ENCODE measurements at regions not wholly inside any gene's neighbourhood (a gene's known extent, or its start where the extent isn't known, plus 50 kb on each side); places are given as distances from the start of the nearest gene placed in this dataset.
"Not testable (repeated sequence)": the region's sequence is repeated elsewhere in the genome, so short reads cannot be mapped to it uniquely, and the experiment has no call there.

- H3K9me3 Mint-ChIP-seq: no peaks in the 10 kb centered on the region
- H3K4me3 Mint-ChIP-seq: no peak overlapping the region
- H3K36me3 Mint-ChIP-seq (ENCODE audit: low read depth): no peaks in the 10 kb centered on the region
- H3K4me1 Mint-ChIP-seq: no peaks in the 10 kb centered on the region
- DNase-seq: no peak
- H3K27me3 Mint-ChIP-seq: no peaks in the 10 kb centered on the region
- intact Hi-C loops (cut with micrococcal nuclease): no loop called here
- H3K27ac Mint-ChIP-seq: no peak overlapping the region
Measured at GRCh38 chr9:22916148-22916547, 469.5 kb downstream of the DMRTA1 start.

GRCh38 chr9:22919423-22919822 is 472.8 kb downstream of the DMRTA1 start:
- no peaks in the 10 kb centered on the region for H3K4me1 Mint-ChIP-seq

GRCh38 chr9:22921742-22922141 is 475.1 kb downstream of the DMRTA1 start:
- no peak for DNase-seq
- Mint-ChIP-seq H3K36me3 (ENCODE audit: low read depth) (no peaks in the 10 kb centered on the region), H3K27me3 (no peaks in the 10 kb centered on the region), H3K4me3 (no peak overlapping the region), H3K9me3 (no peaks in the 10 kb centered on the region), H3K27ac (no peak overlapping the region), H3K4me1 (no peaks in the 10 kb centered on the region)
- intact Hi-C loops (cut with micrococcal nuclease): no loop called here

More at GRCh38 chr9:22919423-22919822, 472.8 kb downstream of the DMRTA1 start:
- H3K27ac Mint-ChIP-seq: no peak overlapping the region
- DNase-seq: no peak
- intact Hi-C loops (cut with micrococcal nuclease): no loop called here
- H3K36me3 Mint-ChIP-seq (ENCODE audit: low read depth): no peaks in the 10 kb centered on the region
- H3K27me3 Mint-ChIP-seq: no peaks in the 10 kb centered on the region
- H3K9me3 Mint-ChIP-seq: no peaks in the 10 kb centered on the region
- H3K4me3 Mint-ChIP-seq: no peak overlapping the region

GRCh38 chr9:22922222-22922621 is 475.6 kb downstream of the DMRTA1 start:
- no peaks in the 10 kb centered on the region for H3K27me3 Mint-ChIP-seq
- H3K27ac Mint-ChIP-seq: no peak overlapping the region
- H3K4me3 Mint-ChIP-seq: no peak overlapping the region
- H3K4me1 Mint-ChIP-seq: no peaks in the 10 kb centered on the region
- intact Hi-C loops (cut with micrococcal nuclease): no loop called here
- no peaks in the 10 kb centered on the region for H3K36me3 Mint-ChIP-seq (ENCODE audit: low read depth)
- H3K9me3 Mint-ChIP-seq: no peaks in the 10 kb centered on the region
- no peak for DNase-seq

GRCh38 chr9:22954550-22954949 is 507.9 kb downstream of the DMRTA1 start:
- Mint-ChIP-seq H3K9me3 (peaks cover 5% of the 10 kb centered on the region), H3K27ac (no peak overlapping the region), H3K4me1 (no peaks in the 10 kb centered on the region), H3K36me3 (ENCODE audit: low read depth) (no peaks in the 10 kb centered on the region), H3K4me3 (no peak overlapping the region), H3K27me3 (no peaks in the 10 kb centered on the region)
- intact Hi-C loops (cut with micrococcal nuclease): no loop called here
- no peak for DNase-seq

- Mint-ChIP-seq H3K4me1 (no peaks in the 10 kb centered on the region), H3K27ac (no peak overlapping the region), H3K27me3 (no peaks in the 10 kb centered on the region), H3K4me3 (no peak overlapping the region), H3K9me3 (peaks cover 5% of the 10 kb centered on the region), H3K36me3 (ENCODE audit: low read depth) (no peaks in the 10 kb centered on the region)
- DNase-seq: no peak
- intact Hi-C loops (cut with micrococcal nuclease): no loop called here
Measured at GRCh38 chr9:22954964-22955363, 508.3 kb downstream of the DMRTA1 start.

- H3K4me3 Mint-ChIP-seq: no peak overlapping the region
- H3K27ac Mint-ChIP-seq: no peak overlapping the region
- no peak for DNase-seq
- intact Hi-C loops (cut with micrococcal nuclease): no loop called here
- no peaks in the 10 kb centered on the region for H3K4me1 Mint-ChIP-seq
- H3K36me3 Mint-ChIP-seq (ENCODE audit: low read depth): no peaks in the 10 kb centered on the region
- H3K27me3 Mint-ChIP-seq: no peaks in the 10 kb centered on the region
- no peaks in the 10 kb centered on the region for H3K9me3 Mint-ChIP-seq
Measured at GRCh38 chr9:22969350-22969979, 522.8 kb downstream of the DMRTA1 start.

GRCh38 chr9:22970434-22970975 is 523.9 kb downstream of the DMRTA1 start:
- no peak for DNase-seq
- H3K36me3 Mint-ChIP-seq (ENCODE audit: low read depth): no peaks in the 10 kb centered on the region
- intact Hi-C loops (cut with micrococcal nuclease): no loop called here
- H3K9me3 Mint-ChIP-seq: no peaks in the 10 kb centered on the region
- no peaks in the 10 kb centered on the region for H3K4me1 Mint-ChIP-seq
- no peak overlapping the region for H3K4me3 Mint-ChIP-seq
- no peak overlapping the region for H3K27ac Mint-ChIP-seq
- H3K27me3 Mint-ChIP-seq: no peaks in the 10 kb centered on the region

- H3K36me3 Mint-ChIP-seq (ENCODE audit: low read depth): no peaks in the 10 kb centered on the region
- H3K27me3 Mint-ChIP-seq: no peaks in the 10 kb centered on the region
- H3K27ac Mint-ChIP-seq: no peak overlapping the region
- no peak overlapping the region for H3K4me3 Mint-ChIP-seq
- DNase-seq: no peak
- intact Hi-C loops (cut with micrococcal nuclease): no loop called here
- no peaks in the 10 kb centered on the region for H3K9me3 Mint-ChIP-seq
- H3K4me1 Mint-ChIP-seq: no peaks in the 10 kb centered on the region
Measured at GRCh38 chr9:22975951-22976350, 529.3 kb downstream of the DMRTA1 start.

GRCh38 chr9:22976454-22976853 is 529.8 kb downstream of the DMRTA1 start:
- Mint-ChIP-seq H3K4me1 (no peaks in the 10 kb centered on the region), H3K27me3 (no peaks in the 10 kb centered on the region), H3K27ac (no peak overlapping the region), H3K9me3 (no peaks in the 10 kb centered on the region), H3K36me3 (ENCODE audit: low read depth) (no peaks in the 10 kb centered on the region), H3K4me3 (no peak overlapping the region)
- intact Hi-C loops (cut with micrococcal nuclease): no loop called here
- no peak for DNase-seq

- H3K27me3 Mint-ChIP-seq; intact Hi-C loops (cut with micrococcal nuclease); H3K9me3 Mint-ChIP-seq; DNase-seq; H3K4me3 Mint-ChIP-seq; H3K27ac Mint-ChIP-seq; H3K36me3 Mint-ChIP-seq (ENCODE audit: low read depth); H3K4me1 Mint-ChIP-seq: not testable (repeated sequence)
Measured at GRCh38 chr9:22980429-22980828, 533.8 kb downstream of the DMRTA1 start.

- Mint-ChIP-seq H3K27ac (no peak overlapping the region), H3K27me3 (no peaks in the 10 kb centered on the region), H3K4me1 (no peaks in the 10 kb centered on the region), H3K9me3 (no peaks in the 10 kb centered on the region), H3K4me3 (no peak overlapping the region), H3K36me3 (ENCODE audit: low read depth) (no peaks in the 10 kb centered on the region)
- DNase-seq: no peak
- intact Hi-C loops (cut with micrococcal nuclease): no loop called here
Measured at GRCh38 chr9:22986556-22986955, 539.9 kb downstream of the DMRTA1 start.

GRCh38 chr9:22990349-22990748 is 543.7 kb downstream of the DMRTA1 start:
- Mint-ChIP-seq H3K36me3 (ENCODE audit: low read depth) (no peaks in the 10 kb centered on the region), H3K9me3 (no peaks in the 10 kb centered on the region), H3K27me3 (no peaks in the 10 kb centered on the region), H3K4me3 (no peak overlapping the region), H3K27ac (no peak overlapping the region), H3K4me1 (no peaks in the 10 kb centered on the region)
- intact Hi-C loops (cut with micrococcal nuclease): no loop called here
- DNase-seq: no peak

GRCh38 chr9:22992780-22993179 is 546.2 kb downstream of the DMRTA1 start:
- H3K27ac Mint-ChIP-seq: no peak overlapping the region
- no peak for DNase-seq
- no peaks in the 10 kb centered on the region for H3K36me3 Mint-ChIP-seq (ENCODE audit: low read depth)
- H3K4me3 Mint-ChIP-seq: no peak overlapping the region
- H3K9me3 Mint-ChIP-seq: peaks cover 5% of the 10 kb centered on the region
- H3K4me1 Mint-ChIP-seq: no peaks in the 10 kb centered on the region
- intact Hi-C loops (cut with micrococcal nuclease): no loop called here
- H3K27me3 Mint-ChIP-seq: no peaks in the 10 kb centered on the region

- Mint-ChIP-seq H3K27me3 (no peaks in the 10 kb centered on the region), H3K36me3 (ENCODE audit: low read depth) (no peaks in the 10 kb centered on the region), H3K9me3 (peaks cover 18% of the 10 kb centered on the region), H3K4me3 (no peak overlapping the region), H3K27ac (no peak overlapping the region), H3K4me1 (no peaks in the 10 kb centered on the region)
- DNase-seq: no peak
- intact Hi-C loops (cut with micrococcal nuclease): no loop called here
Measured at GRCh38 chr9:22997923-22998322, 551.3 kb downstream of the DMRTA1 start.
